ENCODE measurements at regions not wholly inside any gene's neighbourhood (a gene's known extent, or its start where the extent isn't known, plus 50 kb on each side); places are given as distances from the start of the nearest gene placed in this dataset.

DNA sequence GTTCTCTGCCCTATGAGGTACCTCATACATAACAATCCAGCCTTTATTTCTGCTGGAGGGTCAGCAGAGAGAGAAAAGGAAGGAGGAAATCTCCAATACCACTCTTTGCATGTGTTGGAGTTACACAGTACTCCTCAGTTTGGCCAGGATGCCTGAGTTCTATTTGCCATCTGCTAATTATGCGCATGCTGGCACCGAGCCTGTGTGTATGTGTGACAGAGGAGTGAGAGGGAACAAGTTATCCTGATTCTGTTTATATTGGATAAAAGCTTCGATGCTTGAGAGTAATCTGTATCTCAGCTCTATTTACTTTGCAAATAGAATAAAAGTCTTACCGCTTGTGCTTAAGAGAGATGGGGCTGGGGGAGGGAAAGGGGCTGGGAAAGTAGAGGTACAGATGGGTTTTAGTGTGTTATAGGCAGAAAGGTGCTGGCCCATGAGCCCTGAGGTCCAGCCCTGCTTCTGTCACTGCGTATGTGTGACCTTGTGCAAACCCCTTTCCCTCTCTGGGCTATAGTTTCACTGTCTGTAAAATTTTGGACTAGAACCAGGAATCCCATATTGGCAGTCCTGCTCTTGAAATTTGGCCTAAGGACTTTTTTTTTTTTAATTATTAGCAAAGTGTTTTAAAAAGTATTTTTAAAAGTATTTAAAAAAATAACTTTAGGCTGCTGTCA is 54.5 kb upstream of the PLXNA2 start:
- no peak for DNase-seq

DNA sequence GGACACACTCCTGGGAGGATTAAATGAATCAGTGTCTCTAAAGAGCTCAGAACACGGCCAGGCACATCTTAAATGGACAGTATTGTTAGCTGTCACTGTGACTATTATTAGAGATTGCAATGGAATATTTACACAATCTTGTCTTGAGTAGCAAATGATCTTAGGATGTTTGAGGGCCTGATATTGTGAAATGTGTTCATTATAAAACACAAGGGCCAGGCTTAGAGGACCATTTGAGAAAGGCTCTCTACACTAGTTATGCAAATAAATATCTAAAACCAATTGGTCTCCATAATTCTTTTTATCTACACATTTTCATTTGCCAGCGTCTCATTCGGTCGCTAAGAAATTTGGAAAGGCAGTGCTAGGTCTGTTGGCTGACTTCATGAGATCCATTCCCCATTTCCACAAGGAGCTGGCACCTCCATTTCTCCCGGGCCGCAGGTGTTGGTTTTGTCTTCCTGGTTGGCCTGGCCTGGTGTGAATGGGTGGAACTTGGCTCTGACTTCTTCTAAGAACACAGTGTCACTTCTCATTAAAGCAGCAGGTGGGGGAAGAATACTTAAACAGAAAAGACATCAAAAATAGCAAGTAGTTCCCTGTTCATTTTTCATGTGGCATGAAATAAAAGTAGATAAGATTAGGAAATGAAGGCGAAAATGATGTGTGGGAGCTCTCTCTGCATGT is 56.0 kb upstream of the PLXNA2 start:
- no peak for DNase-seq

DNA sequence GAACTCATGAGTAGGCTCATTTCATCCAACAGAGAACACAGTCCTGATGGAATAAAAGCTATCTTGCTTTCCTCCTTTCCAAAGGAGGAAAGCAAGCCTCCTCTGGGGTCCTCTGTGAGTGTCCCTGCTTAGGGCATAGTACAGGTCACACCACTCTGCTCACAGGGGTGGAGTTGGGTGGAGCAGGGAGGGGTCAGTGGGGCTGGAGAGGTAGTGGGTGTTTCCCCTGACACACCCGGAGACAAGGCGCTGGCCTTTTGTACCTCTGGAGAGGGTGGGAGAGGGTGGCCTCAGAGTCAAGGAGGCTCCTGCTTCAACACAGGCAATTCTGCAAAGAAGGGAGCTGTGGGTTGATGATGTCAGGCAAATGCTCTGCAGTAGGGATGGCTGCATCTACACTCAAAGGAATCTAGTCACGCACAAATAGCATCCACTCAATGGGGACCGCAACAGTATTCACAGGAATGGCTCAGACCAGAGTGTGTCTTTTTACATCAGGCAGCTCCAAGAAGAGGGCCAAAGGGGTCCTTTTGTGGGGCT is 58.6 kb upstream of the PLXNA2 start:
- no peak for DNase-seq

DNA sequence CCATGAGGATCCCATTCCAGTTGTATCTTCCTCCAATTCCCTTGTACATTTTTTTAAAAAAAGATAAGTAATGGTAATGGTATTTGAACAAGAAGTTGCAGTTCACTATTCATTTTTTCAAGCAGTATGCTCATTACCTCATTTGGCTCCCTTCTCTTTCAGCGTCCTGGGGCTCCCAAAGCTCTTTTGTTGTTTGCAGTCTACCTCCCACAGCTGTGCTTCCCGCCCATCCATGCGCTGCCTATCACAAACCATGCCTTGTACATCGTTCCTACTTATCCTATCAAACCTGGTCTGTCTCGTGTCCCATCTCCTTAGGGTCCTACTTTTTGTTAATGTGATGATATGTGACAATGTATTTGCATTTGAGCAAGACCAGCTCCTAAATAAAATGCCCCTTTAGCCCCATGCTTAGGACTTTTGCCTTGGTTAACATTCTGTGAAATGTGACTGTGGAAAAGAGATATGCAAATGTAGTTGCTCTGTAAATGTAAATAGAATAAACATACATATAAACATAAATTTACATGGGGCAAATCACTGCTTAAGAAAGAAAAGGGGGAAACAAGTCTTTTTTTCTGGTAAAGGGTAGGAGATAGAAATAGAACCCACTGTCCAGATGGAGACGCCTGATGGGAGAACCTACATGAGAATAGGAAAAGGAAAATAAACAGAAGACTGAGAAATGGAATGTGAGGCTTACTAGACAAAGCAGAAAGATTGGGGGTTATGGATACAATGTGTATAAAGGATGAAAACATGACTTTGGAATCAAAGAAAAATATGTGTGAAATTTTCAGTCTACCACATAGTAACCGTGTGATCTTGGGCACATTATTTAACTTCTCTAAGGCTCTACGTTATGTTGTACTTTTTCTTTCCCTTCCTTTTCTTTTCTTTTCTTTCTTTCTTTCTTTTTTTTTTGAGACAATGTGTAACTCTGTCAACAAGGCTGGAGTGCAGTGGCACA is 59.8 kb upstream of the PLXNA2 start:
- no peak for DNase-seq

DNA sequence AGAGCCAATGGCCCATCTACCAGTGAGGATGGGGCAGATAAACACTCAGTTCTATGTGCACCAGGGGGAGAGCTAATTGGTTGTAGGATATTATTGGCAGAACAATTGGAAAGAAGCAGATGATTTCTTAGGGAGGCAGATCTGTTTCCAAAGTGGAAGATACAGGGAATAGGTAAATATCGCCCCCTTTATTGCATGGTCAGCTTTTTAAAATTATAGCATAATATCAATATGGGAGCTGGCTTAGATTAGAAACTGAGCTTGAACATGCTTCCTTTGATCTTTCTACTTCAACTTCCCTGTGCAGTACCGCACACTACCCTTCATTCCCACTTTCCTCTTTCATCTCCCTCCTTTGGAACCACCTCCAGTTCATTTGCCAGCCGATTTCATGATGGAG is 64.0 kb upstream of the PLXNA2 start:
- no peak for DNase-seq

DNA sequence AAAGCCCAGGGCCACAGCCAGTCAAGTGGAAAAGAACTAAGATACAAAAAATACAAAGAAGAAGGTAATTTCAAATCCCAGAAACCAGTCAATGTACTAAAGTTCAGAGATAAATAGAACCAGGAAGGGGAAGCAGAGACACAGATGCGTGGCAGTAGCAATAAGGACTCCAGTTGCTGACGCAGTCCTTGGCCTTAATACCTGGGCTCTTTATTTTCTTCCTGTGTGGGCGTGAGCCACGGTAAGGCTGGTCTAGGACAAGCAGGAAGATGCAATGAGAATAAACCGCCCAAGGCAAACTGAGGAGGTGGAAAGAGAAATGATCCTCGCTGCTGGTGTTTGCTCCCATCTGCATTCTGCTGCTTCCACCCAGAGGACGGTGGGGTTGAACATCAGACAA is 65.6 kb upstream of the PLXNA2 start:
- no peak for DNase-seq

DNA sequence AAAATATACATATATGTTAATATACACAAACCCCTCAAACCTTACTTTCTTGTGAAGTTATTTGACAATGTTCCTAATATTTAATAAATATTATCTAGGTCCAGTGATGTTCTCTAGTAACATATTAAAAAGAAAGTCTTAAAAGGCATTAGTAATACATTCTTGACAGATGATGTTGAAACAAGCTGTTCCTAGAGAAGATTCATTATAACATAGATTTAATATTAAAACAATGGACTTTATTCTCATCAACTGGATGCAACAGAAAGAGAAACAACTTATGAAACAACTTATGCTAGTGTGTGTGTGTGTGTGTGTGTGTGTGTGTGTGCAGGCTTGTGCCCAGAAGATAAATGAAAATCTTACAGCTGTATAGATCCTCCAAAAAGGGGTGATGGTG is 68.5 kb upstream of the PLXNA2 start:
- no peak for DNase-seq

DNA sequence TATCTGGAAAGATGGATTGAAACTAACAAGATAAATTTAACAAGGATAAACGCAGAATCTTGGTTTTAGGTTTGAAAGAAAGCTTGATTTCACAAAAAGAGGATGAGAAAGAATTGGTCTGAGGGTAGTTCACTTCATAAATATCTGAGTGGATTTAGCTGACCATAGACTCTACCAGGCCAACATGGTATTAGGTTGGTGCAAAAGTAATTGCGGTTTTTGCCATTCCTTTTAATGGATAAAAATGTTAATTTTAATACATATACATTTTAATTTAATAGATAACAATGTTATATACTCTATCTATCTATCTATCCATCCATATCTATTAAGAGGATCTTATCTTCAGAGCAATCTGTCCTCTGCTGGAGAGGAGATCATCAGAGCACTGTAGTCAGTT is 70.2 kb upstream of the PLXNA2 start:
- DNase-seq = no peak

DNA sequence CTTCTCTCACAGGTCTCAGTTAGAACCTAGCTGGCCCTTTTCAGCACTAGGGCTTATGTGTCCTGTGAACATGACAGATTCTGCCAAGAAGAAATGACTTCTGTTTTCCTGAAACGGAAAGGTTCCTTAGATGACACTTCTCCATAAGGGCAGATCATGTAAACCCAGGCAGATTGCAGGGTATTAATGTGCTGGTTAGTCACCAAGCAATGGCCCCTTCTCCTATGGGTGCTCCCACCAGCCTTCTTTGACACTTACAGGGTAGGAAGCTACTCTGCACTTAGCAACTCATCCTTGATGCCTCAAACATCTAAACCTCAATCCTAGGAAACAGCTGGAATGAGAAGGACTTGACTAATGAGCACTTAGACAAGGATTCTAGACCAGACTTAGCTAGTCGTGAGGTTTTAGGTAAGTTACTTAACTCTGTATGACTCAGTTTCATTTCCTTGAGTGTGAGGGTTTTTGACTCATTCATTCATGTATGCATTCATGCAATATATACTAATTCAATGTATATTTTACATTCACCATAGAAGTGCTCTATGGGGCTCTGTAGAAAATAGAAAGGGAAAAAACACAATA is 74.1 kb upstream of the PLXNA2 start:
- DNase-seq = peak; percentile 65

DNA sequence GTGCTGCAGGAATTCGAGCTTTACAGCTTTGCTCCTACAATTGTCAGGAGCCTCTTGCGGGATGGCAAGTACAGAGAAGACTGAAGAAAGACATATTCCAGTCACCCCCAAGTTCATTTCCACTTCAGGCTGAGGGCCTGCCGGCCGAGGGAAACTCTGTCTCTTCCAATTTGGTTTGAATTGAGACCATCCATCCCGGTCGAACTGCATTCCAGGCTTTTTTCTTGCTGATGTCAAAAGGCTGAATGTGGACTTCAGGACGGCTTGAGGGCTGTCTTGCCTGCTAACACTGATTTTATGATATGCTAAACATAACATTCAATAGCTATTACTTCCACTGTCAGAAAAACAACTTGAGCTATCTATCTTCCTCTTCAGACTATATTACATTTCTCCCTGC is 79.8 kb upstream of the PLXNA2 start:
- DNase-seq = no peak

DNA sequence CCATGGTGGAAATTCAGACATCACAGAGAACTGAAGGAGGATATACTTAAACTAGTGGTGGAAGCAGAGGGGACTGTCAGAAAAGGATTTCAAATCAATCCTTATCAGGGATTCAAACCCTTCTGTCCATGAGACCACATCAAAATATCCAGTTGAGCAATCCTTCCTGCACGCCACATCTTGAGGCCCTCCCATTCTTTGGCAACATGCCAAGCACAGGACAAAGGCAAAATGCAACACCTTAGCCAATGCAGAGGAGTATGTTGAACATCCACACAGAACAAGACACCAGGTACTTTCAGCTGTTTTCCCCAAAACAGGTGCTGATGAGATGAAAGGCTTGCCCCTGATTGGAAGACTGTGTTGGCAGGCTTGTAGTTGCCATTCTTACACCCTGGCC is 81.8 kb upstream of the PLXNA2 start:
- DNase-seq = no peak

DNA sequence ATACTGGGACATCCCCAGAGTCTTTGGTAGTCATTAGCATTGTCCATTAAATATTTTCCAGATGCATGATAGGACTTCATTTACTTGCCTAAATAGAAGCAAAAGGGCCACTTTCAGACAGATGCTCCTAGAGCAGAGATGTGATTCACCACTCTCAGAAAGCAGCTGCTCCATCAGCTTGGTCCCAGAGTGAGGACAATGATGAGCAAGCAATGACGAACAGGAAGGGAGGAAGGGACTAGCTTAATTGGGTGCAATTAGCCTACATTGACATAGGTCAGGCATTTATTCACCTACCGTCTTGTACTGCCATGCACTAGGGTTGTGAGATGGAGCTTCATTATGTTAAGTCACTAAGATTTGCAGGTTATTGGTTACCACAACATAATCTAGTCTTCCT is 85.1 kb upstream of the PLXNA2 start:
- no peak for DNase-seq

DNA sequence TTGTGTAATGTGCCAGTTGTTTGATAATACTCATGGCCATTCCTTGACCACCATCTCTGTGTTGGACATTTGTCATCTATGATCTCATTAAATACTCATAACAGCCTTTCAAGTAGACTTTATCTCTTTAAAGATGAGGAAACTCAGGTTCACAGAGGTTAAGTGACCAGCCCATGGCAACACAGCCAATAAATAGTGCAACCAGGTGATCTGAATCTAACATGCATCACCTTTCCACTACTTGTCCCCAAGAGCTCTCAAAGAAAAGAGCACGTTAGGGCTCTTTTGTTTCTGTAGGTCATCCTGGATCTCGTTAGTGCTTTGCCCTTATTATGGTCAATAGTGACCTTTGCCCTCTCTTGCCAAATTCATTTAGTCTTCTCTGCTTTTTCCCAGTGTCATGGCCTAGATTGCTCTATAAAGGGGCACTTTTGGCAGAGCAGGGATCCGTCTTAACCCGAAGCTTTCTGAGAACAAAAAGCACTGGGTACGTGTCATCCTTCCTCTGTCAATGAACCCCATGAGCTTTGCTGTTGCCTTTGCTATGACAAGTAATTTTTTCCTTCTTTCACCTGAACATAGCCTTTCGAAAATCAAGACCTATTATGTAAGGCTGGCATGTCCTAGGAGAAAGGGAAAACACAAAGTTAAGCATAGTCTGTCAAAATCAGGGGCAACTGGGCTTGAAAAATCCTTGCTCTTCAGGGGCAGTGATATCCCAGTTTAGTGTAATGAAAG is 88.0 kb upstream of the PLXNA2 start:
- no peak for DNase-seq

DNA sequence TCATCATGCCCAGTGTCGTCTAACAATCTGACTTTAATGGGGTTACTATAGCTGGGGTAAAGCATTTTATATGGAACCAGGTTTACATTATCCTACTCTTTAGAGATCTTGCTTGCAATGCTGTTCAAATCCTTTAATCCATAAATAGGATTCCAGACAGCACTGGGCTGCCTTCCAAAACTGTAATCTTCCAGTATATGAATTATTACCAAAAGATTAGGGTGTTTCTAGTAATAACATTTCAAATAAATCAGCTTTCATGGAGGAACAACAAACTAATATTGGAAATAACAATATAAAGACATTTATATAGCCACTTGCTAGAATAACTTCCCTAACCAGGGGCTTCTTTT is 88.6 kb upstream of the PLXNA2 start:
- no peak for DNase-seq

DNA sequence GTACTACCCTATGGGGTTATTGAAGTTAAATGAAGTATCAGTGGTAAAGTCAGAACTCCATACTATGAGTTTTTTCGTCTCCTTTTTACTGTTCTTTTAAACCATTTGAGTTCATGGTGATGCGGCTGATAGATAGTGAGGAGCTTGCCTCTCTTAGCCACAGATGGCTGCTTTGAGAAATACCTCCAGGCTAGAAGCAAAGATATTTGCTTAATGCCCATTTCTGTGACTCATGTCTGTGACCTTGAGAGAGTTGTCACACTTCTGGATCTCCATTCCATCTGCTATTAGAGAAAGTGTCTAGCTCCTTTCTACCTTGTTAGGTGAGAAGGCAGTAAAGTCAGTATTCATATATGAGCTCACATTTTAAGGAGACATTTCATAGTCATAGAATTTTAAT is 89.5 kb upstream of the PLXNA2 start:
- no peak for DNase-seq

DNA sequence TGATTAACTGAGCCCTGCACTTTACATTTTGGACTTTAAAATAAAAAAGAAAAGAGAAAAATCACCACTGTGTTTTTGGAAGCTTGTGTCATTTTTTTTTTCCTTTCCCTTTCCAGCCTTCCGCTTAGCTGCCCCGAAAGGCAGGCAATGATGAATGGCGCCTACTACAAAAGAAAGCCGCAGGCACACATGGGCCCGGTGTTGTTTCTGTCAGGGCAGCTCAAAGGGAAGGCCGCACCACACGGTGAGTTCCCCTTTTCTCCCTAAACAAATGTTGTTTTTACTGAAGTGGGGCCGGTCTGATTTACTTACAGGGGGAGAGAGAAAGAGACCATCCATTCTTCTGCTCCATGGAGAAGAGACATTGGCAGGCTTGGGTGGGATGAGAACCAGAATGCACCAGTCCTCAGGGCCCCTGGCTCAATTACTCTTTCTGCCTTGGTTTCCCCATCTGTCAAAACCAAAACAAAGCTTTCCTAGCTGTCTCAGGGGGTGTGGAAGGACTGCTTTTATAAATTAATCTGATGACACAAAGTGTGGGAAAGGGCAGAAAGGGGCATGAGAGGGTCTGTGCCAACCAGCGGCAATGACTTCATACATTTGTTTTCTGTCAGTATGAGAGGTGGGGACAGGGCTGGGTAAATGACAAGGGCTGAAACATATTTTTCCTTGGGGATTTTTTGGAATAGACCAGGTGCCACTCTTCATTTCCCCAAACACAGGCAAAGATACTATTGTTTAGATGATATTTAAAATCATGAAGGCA is 91.4 kb upstream of the PLXNA2 start:
- DNase-seq = no peak

DNA sequence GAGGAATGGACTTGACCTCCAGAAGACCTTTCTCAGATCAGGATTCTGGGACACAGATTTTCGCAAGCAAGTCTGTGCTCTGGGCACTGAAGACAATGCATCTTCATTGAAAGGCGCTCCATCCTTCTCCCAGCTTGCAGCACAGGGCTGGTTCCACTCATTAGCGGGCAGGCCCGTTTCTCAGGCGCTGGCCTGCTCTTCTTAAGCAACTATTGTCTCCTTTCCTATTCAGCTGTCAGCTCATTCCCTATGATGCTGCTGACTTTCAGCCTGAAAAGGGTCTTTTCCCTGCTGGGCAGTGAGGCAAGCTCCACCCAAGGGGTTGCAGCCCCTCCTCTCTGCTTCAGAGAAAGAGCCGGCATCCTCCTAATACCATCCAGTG is 91.9 kb upstream of the PLXNA2 start:
- no peak for DNase-seq

DNA sequence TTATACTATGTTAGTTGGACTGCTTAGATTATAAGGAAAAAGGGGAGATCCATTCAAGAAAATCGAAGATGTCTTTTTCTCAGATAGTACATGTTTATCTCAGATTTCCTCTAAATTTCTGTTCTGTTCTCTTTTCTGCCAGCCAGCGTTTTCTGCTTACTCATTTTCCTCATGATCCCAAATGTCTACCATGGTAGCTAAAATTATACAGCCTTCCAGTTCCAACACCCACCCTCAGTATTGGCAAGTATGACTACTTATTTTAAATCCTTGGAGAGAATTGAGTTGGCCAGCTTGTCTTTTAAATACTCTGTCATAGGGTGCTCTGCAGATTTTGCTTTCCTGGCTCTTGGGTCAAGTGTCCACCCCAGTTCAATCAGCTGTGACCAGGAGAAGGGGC is 95.7 kb upstream of the PLXNA2 start:
- DNase-seq = no peak

DNA sequence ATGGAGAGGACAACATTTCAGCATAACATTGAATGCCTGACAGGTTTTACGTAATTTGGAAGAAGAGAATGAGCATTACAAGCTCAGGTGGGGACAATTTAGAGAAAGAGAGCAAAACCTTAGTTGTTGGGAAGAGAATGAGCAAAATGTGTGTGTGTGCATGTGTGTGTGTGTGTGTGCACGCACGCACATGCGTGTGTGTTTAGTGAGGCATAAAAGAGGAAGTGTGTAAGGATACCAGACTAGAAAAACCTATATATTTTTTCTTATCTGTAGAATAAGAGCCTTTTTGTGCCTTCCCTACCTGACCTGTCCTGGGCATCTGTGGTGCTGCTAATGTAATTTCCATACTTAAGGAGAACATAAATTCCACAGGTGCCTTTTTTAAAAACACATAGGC is 99.0 kb upstream of the PLXNA2 start:
- DNase-seq = peak; percentile 58

DNA sequence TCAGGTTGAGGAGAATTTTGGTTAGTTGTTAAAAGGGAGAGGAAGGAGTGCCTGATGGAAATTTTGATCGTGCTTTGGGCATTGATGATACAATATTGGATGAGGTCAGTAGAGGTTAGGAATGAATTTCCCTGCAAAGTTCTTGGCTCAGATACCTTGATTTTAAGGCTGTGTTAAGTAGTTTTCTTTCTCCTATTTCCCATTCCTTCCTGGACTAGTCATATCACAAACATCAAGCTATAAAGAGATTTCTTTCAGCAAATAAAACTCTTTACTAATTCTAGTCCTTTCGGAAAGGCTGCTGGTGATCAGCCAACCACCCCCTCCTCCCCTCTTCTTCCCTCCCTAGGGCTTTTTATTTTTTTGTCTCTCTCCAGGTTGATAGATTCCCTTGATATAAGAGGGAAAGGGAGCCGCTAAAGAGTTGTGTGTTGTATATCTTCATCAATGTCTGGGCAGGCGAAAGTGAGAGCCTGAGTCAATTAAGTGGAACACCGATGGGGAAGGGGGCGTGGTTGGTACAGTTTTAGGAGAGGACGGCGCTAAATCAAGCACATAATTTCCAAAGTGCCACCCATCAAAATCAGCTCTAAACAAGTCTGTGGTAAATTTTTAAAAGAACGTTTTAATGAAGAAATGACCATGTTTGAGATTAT is 100.1 kb upstream of the PLXNA2 start:
- DNase-seq = no peak

DNA sequence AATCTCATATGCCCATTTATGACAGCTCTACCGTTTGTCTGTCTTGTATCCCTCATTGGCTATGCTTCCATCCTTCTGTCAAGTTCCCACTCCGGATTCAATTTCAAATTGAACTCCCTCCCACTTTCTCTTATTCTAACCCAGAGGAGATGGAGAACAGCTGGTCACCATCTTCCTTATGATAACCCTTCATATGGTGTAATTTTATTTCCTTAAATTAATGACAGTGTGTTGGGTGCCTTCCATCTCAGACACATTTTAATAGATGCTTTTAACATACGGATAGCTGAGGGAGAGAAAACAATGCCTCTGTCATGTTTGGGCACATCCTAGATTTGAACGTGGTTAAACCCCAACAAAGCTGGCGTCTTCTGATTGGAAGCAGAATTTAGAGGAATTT is 103.0 kb upstream of the PLXNA2 start:
- DNase-seq = no peak

Data from MV-4-11 (cell line).